ENCODE measurements at regions not wholly inside any gene's neighbourhood (a gene's known extent, or its start where the extent isn't known, plus 50 kb on each side); places are given as distances from the start of the nearest gene placed in this dataset.

- WGBS, 2 donors, result 31 to 53% methylated on average over 2 of the region's 2 CpGs
Observed at GRCh38 chr13:64066711-64067110, 2651.1 kb upstream of the PCDH20 start.

GRCh38 chr13:64061649-64062048 is 2646.0 kb upstream of the PCDH20 start:
- ATAC-seq (ENCODE audit: low FRiP score), result no peak
- intact Hi-C loops (cut with DNase I), result no loop called here
- Histone ChIP-seq H3K36me3 (ENCODE audit: control insufficient read depth in 1 of 2, insufficient read depth in 2 of 2, low read length in 1 of 2) (no peaks in the 10 kb centered on the region), H3K27me3 (ENCODE audit: control insufficient read depth in 1 of 2, insufficient read depth in 2 of 2, low read length in 1 of 2) (no peaks in the 10 kb centered on the region), H3K9me3 (ENCODE audit: control insufficient read depth, low read length) (no peaks in the 10 kb centered on the region), H3K4me1 (ENCODE audit: control insufficient read depth in 1 of 2, insufficient read depth in 2 of 2, low read length in 2 of 2) (no peaks in the 10 kb centered on the region), H3K27ac (ENCODE audit: low read depth in 1 of 2, low read length in 2 of 2) (no peak overlapping the region), H3K4me3 (ENCODE audit: low read length in 2 of 2) (no peak overlapping the region)
- WGBS, 2 donors, result 68 to 73% methylated on average over 2 of the region's 2 CpGs
- no peak for DNase-seq

More at GRCh38 chr13:64066711-64067110, 2651.1 kb upstream of the PCDH20 start:
- Histone ChIP-seq H3K27ac (ENCODE audit: low read depth in 1 of 2, low read length in 2 of 2) (no peak overlapping the region), H3K27me3 (ENCODE audit: control insufficient read depth in 1 of 2, insufficient read depth in 2 of 2, low read length in 1 of 2) (no peaks in the 10 kb centered on the region), H3K4me1 (ENCODE audit: control insufficient read depth in 1 of 2, insufficient read depth in 2 of 2, low read length in 2 of 2) (no peaks in the 10 kb centered on the region), H3K36me3 (ENCODE audit: control insufficient read depth in 1 of 2, insufficient read depth in 2 of 2, low read length in 1 of 2) (no peaks in the 10 kb centered on the region), H3K9me3 (ENCODE audit: control insufficient read depth, low read length) (no peaks in the 10 kb centered on the region), H3K4me3 (ENCODE audit: low read length in 2 of 2) (no peak overlapping the region)
- DNase-seq, result no peak
- intact Hi-C loops (cut with DNase I), result no loop called here
- ATAC-seq (ENCODE audit: low FRiP score), result no peak

- H3K27me3 ChIP-seq (ENCODE audit: control insufficient read depth in 1 of 2, insufficient read depth in 2 of 2, low read length in 1 of 2), result no peaks in the 10 kb centered on the region
- 62 to 79% methylated on average over 2 of the region's 2 CpGs for WGBS, 2 donors
- DNase-seq (no peak), ATAC-seq (ENCODE audit: low FRiP score) (no peak)
- no peak overlapping the region for H3K27ac ChIP-seq (ENCODE audit: low read depth in 1 of 2, low read length in 2 of 2)
- no peaks in the 10 kb centered on the region for H3K4me1 ChIP-seq (ENCODE audit: control insufficient read depth in 1 of 2, insufficient read depth in 2 of 2, low read length in 2 of 2)
- intact Hi-C loops (cut with DNase I), result no loop called here
- H3K9me3 ChIP-seq (ENCODE audit: control insufficient read depth, low read length), result no peaks in the 10 kb centered on the region
- H3K36me3 ChIP-seq (ENCODE audit: control insufficient read depth in 1 of 2, insufficient read depth in 2 of 2, low read length in 1 of 2), result no peaks in the 10 kb centered on the region
- no peak overlapping the region for H3K4me3 ChIP-seq (ENCODE audit: low read length in 2 of 2)
Observed at GRCh38 chr13:64057372-64058020, 2641.8 kb upstream of the PCDH20 start.

- ATAC-seq (ENCODE audit: low FRiP score) (no peak), DNase-seq (no peak)
- Histone ChIP-seq H3K4me3 (ENCODE audit: low read length in 2 of 2) (no peak overlapping the region), H3K9me3 (ENCODE audit: control insufficient read depth, low read length) (no peaks in the 10 kb centered on the region), H3K36me3 (ENCODE audit: control insufficient read depth in 1 of 2, insufficient read depth in 2 of 2, low read length in 1 of 2) (no peaks in the 10 kb centered on the region), H3K27ac (ENCODE audit: low read depth in 1 of 2, low read length in 2 of 2) (no peak overlapping the region), H3K27me3 (ENCODE audit: control insufficient read depth in 1 of 2, insufficient read depth in 2 of 2, low read length in 1 of 2) (no peaks in the 10 kb centered on the region), H3K4me1 (ENCODE audit: control insufficient read depth in 1 of 2, insufficient read depth in 2 of 2, low read length in 2 of 2) (no peaks in the 10 kb centered on the region)
- 31 to 41% methylated on average over 1 of the region's 1 CpG for WGBS, 2 donors
- intact Hi-C loops (cut with DNase I), result no loop called here
Observed at GRCh38 chr13:64054321-64054720, 2638.7 kb upstream of the PCDH20 start.

- intact Hi-C loops (cut with DNase I), result no loop called here
Observed at GRCh38 chr13:64052521-64052920, 2636.9 kb upstream of the PCDH20 start.

GRCh38 chr13:64051278-64051677 is 2635.6 kb upstream of the PCDH20 start:
- H3K9me3 ChIP-seq (ENCODE audit: control insufficient read depth, low read length), result no peaks in the 10 kb centered on the region
- H3K4me3 ChIP-seq (ENCODE audit: low read length in 2 of 2), result no peak overlapping the region
- DNase-seq (no peak), ATAC-seq (ENCODE audit: low FRiP score) (no peak)
- H3K27me3 ChIP-seq (ENCODE audit: control insufficient read depth in 1 of 2, insufficient read depth in 2 of 2, low read length in 1 of 2), result no peaks in the 10 kb centered on the region
- intact Hi-C loops (cut with DNase I), result no loop called here
- H3K27ac ChIP-seq (ENCODE audit: low read depth in 1 of 2, low read length in 2 of 2), result no peak overlapping the region
- no peaks in the 10 kb centered on the region for H3K4me1 ChIP-seq (ENCODE audit: control insufficient read depth in 1 of 2, insufficient read depth in 2 of 2, low read length in 2 of 2)
- no peaks in the 10 kb centered on the region for H3K36me3 ChIP-seq (ENCODE audit: control insufficient read depth in 1 of 2, insufficient read depth in 2 of 2, low read length in 1 of 2)

More at GRCh38 chr13:64052521-64052920, 2636.9 kb upstream of the PCDH20 start:
- H3K4me3 ChIP-seq (ENCODE audit: low read length in 2 of 2), result no peak overlapping the region
- no peaks in the 10 kb centered on the region for H3K4me1 ChIP-seq (ENCODE audit: control insufficient read depth in 1 of 2, insufficient read depth in 2 of 2, low read length in 2 of 2)
- H3K36me3 ChIP-seq (ENCODE audit: control insufficient read depth in 1 of 2, insufficient read depth in 2 of 2, low read length in 1 of 2), result no peaks in the 10 kb centered on the region
- H3K9me3 ChIP-seq (ENCODE audit: control insufficient read depth, low read length), result no peaks in the 10 kb centered on the region
- ATAC-seq (ENCODE audit: low FRiP score) (no peak), DNase-seq (no peak)
- no peaks in the 10 kb centered on the region for H3K27me3 ChIP-seq (ENCODE audit: control insufficient read depth in 1 of 2, insufficient read depth in 2 of 2, low read length in 1 of 2)
- no peak overlapping the region for H3K27ac ChIP-seq (ENCODE audit: low read depth in 1 of 2, low read length in 2 of 2)
- 81 to 100% methylated on average over 1 of the region's 1 CpG for WGBS, 2 donors

- 42 to 55% methylated on average over 2 of the region's 2 CpGs for WGBS, 2 donors
- intact Hi-C loops (cut with DNase I), result no loop called here
- ATAC-seq (ENCODE audit: low FRiP score) (no peak), DNase-seq (no peak)
- Histone ChIP-seq H3K36me3 (ENCODE audit: control insufficient read depth in 1 of 2, insufficient read depth in 2 of 2, low read length in 1 of 2) (no peaks in the 10 kb centered on the region), H3K27me3 (ENCODE audit: control insufficient read depth in 1 of 2, insufficient read depth in 2 of 2, low read length in 1 of 2) (no peaks in the 10 kb centered on the region), H3K9me3 (ENCODE audit: control insufficient read depth, low read length) (no peaks in the 10 kb centered on the region), H3K4me3 (ENCODE audit: low read length in 2 of 2) (no peak overlapping the region), H3K4me1 (ENCODE audit: control insufficient read depth in 1 of 2, insufficient read depth in 2 of 2, low read length in 2 of 2) (no peaks in the 10 kb centered on the region), H3K27ac (ENCODE audit: low read depth in 1 of 2, low read length in 2 of 2) (no peak overlapping the region)
Observed at GRCh38 chr13:64041296-64041695, 2625.6 kb upstream of the PCDH20 start.

- no peak overlapping the region for H3K4me3 ChIP-seq (ENCODE audit: low read length in 2 of 2)
- no peaks in the 10 kb centered on the region for H3K9me3 ChIP-seq (ENCODE audit: control insufficient read depth, low read length)
- H3K4me1 ChIP-seq (ENCODE audit: control insufficient read depth in 1 of 2, insufficient read depth in 2 of 2, low read length in 2 of 2), result no peaks in the 10 kb centered on the region
- H3K36me3 ChIP-seq (ENCODE audit: control insufficient read depth in 1 of 2, insufficient read depth in 2 of 2, low read length in 1 of 2), result no peaks in the 10 kb centered on the region
- H3K27me3 ChIP-seq (ENCODE audit: control insufficient read depth in 1 of 2, insufficient read depth in 2 of 2, low read length in 1 of 2), result no peaks in the 10 kb centered on the region
- H3K27ac ChIP-seq (ENCODE audit: low read depth in 1 of 2, low read length in 2 of 2), result no peak overlapping the region
- whole genome bisulfite sequencing, 2 donors, result 97 to 99% methylated on average over 1 of the region's 1 CpG
- intact Hi-C loops (cut with DNase I), result no loop called here
- DNase-seq, result no peak
- ATAC-seq (ENCODE audit: low FRiP score), result no peak
Observed at GRCh38 chr13:64033921-64034320, 2618.3 kb upstream of the PCDH20 start.

- no peak overlapping the region for H3K27ac ChIP-seq (ENCODE audit: low read depth in 1 of 2, low read length in 2 of 2)
- no peak overlapping the region for H3K4me3 ChIP-seq (ENCODE audit: low read length in 2 of 2)
- WGBS, 2 donors, result 89 to 90% methylated on average over 19 of the region's 19 CpGs
- DNase-seq, result peak in 1 of 2 donors; percentile 27
- H3K27me3 ChIP-seq (ENCODE audit: control insufficient read depth in 1 of 2, insufficient read depth in 2 of 2, low read length in 1 of 2), result no peaks in the 10 kb centered on the region
- no peaks in the 10 kb centered on the region for H3K4me1 ChIP-seq (ENCODE audit: control insufficient read depth in 1 of 2, insufficient read depth in 2 of 2, low read length in 2 of 2)
- H3K9me3 ChIP-seq (ENCODE audit: control insufficient read depth, low read length), result no peaks in the 10 kb centered on the region
- peak; percentile 15 for ATAC-seq (ENCODE audit: low FRiP score)
- H3K36me3 ChIP-seq (ENCODE audit: control insufficient read depth in 1 of 2, insufficient read depth in 2 of 2, low read length in 1 of 2), result no peaks in the 10 kb centered on the region
- intact Hi-C loops (cut with DNase I), result no loop called here
Observed at GRCh38 chr13:64029343-64030093, 2613.9 kb upstream of the PCDH20 start.
